ENCODE measurements at regions not wholly inside any gene's neighbourhood (a gene's known extent, or its start where the extent isn't known, plus 50 kb on each side); places are given as distances from the start of the nearest gene placed in this dataset.

DNA sequence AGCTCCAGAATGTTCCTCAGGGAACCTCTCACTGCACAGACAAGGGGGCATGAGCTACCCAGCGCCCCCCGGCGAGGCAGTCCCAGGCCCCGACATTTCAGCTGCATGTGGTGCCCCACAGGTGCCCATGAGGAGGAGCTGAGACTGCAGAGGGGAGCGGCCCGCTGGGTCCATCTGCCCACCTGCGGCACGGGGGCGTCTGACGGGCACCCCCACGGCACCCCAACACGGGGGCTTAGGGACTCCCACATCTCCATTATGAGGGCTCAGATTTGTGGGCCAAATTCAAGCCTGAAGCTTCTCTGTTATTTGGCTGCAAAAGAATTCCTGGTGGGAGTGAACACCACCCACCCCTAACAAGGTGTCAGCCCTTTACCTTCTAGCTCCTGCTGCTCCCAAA is 258.4 kb downstream of the UACA start:
- H3K4me3 ChIP-seq (replicated peaks; ENCODE audit: low read depth, low read length): no peak overlapping the region
- no peak for DNase-seq (ENCODE audit: extremely low read depth, low read depth)
- TF ChIP-seq, protein P1, sequence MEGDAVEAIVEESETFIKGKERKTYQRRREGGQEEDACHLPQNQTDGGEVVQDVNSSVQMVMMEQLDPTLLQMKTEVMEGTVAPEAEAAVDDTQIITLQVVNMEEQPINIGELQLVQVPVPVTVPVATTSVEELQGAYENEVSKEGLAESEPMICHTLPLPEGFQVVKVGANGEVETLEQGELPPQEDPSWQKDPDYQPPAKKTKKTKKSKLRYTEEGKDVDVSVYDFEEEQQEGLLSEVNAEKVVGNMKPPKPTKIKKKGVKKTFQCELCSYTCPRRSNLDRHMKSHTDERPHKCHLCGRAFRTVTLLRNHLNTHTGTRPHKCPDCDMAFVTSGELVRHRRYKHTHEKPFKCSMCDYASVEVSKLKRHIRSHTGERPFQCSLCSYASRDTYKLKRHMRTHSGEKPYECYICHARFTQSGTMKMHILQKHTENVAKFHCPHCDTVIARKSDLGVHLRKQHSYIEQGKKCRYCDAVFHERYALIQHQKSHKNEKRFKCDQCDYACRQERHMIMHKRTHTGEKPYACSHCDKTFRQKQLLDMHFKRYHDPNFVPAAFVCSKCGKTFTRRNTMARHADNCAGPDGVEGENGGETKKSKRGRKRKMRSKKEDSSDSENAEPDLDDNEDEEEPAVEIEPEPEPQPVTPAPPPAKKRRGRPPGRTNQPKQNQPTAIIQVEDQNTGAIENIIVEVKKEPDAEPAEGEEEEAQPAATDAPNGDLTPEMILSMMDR (IDR thresholded peaks at IDR 0.05; ENCODE audit: low read depth, low read length, missing control alignments): no peak

DNA sequence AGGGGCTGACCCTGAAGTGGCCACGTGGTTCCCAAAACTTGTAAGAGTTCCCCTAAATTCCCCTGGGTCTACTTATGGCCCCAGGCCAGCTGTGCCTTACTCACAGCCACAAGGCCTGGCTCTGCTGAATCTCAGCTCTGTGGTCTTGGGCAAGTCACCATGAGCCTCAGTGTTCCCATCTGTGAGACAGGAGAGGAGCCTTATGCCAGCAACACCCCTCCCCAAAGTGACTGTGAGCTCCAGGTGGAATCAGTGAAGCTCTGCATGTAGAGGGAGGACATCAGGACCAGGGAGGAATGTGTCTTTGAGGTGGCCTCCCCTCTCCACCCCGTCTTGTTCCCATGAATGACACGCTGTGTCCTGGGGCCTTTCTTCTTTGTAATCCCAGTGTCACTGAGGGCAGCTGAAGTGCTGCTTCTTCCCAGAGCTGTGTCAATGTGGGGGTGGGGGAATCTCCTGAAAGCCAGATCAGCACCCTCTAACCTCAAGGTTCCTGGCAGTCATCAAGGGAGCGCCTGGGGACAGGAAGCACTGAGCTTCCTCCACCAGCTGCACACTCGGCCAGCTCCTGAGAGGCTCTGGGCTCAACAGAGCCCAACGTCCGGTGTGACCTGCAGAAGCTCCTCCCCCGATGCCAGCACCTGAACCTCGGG is 258.9 kb downstream of the UACA start:
- H3K4me3 ChIP-seq (replicated peaks; ENCODE audit: low read depth, low read length): no peak overlapping the region
- no peak for DNase-seq (ENCODE audit: extremely low read depth, low read depth)
- TF ChIP-seq, protein P1 (IDR thresholded peaks at IDR 0.05; ENCODE audit: low read depth, low read length, missing control alignments): no peak

DNA sequence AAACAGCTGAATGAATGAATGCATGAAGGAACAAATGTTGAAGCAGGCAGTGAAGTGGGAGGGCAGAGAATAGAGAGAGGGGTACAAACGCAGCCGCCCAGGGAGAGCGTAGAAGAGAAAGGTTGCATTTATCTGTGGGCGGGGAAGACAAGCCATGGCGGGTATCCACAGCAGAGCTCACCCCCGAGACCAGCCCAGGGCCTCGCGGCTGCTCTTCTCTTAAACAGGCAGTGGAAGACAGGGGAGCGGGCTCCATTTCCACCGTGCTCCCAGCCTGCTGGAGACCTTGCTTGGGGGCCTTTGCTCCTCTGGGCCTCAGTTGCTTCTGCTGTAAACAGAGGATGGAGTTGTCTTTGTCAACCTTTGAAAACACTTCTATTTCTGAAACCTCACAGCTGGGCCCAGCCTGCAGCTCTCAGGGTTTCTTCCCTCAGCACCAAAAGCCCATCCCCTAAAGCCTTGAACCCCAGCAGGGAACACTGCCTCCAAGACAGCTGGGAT is 259.5 kb downstream of the UACA start:
- no peak overlapping the region for H3K4me3 ChIP-seq (replicated peaks; ENCODE audit: low read depth, low read length)
- no peak for DNase-seq (ENCODE audit: extremely low read depth, low read depth)
- TF ChIP-seq, protein P1 (IDR thresholded peaks at IDR 0.05; ENCODE audit: low read depth, low read length, missing control alignments): no peak

DNA sequence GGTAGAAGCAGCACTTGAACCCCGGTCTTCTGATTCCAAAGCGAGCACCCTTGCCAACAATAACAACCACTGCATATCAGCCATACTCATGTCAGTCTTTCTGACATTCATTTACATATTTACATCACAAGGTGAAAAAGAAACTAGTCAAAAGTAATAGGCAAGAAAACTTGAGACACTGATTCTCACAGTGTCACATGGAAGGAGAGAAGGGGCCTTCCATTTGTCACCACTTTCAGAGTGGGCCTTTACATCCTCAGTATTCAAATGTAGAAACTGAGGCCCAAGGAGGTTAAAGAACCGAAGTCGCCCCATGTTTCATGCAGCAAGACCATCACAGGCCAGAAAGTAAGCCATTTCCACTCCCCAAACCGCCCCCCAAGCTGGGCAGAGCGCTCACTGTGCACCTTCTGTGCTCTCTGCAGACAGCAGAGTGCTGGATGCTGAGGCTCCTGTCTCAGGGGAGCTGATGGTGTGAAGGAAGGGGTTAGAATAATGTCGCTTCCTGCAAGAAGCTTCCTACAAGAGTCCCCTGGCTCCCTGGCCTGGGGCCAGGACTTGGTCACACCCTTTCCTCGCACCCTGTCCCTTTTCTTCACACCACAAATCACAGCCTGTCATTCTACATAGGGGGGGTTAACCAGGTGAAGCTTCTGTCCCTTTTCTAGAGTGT is 260.1 kb downstream of the UACA start:
- H3K4me3 ChIP-seq (replicated peaks; ENCODE audit: low read depth, low read length): no peak overlapping the region
- DNase-seq (ENCODE audit: extremely low read depth, low read depth): no peak
- TF ChIP-seq, protein P1 (IDR thresholded peaks at IDR 0.05; ENCODE audit: low read depth, low read length, missing control alignments): no peak

DNA sequence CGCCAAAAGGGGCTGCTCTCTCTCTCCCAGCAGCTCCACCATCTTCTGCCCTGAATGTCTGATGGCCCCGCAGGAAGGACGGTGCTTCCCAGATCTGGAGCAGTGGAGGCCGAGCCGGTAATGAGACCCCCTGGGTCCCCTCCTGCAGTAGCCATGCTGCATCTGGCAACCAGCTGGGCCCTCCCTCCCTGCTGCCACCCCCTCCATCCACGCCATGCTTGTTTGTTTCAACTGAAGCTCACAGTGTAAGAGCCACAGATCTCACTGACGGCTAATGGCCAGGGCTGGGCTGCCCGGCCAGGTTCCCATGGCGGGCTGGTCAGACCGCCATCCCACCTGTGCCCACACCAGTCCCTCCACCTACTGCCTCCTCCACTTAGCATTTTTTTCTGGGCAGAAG is 260.8 kb downstream of the UACA start:
- H3K4me3 ChIP-seq (replicated peaks; ENCODE audit: low read depth, low read length): no peak overlapping the region
- no peak for DNase-seq (ENCODE audit: extremely low read depth, low read depth)

DNA sequence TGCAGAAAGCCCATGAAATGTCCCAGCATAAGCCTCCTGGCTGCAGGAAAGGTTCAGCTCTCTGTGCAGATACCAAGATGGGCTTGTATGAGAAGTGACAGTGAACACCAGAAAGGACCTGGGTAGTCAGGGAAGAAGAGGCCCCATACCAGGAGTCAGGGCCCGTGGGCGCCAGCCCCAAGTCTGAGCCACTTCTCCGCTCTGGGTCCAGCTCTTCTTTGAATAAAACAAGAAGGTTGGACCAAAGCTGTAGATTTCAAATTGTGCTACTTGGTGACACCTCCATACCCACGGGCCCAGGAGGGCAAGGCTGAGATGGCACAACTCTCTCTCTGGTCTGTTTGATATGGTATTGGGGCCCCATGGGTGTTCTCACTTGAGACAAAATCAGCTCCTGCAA is 261.5 kb downstream of the UACA start:
- no peak for DNase-seq (ENCODE audit: extremely low read depth, low read depth)
- H3K4me3 ChIP-seq (replicated peaks; ENCODE audit: low read depth, low read length): no peak overlapping the region
- TF ChIP-seq, protein P1 (IDR thresholded peaks at IDR 0.05; ENCODE audit: low read depth, low read length, missing control alignments): no peak

More for the DNA sequence above, 260.8 kb downstream of the UACA start:
- TF ChIP-seq, protein P1 (IDR thresholded peaks at IDR 0.05; ENCODE audit: low read depth, low read length, missing control alignments): no peak
